HPDE6-E6E7 (cell line): ENCODE measurements at regions not wholly inside any gene's neighbourhood (a gene's known extent, or its start where the extent isn't known, plus 50 kb on each side); places are given as distances from the start of the nearest gene placed in this dataset.

Experiments used
- DNase-seq: peaks from one replicate; pipeline ENCODE4 v3.0.0; 2011; ENCODE audit warnings: missing footprints; ENCODE audit errors: extremely low spot score

- no peak for DNase-seq
Observed at GRCh38 chr5:92800365-92800764, 780.7 kb downstream of the NR2F1-AS1 start.

GRCh38 chr5:92795633-92796032 is 785.4 kb downstream of the NR2F1-AS1 start:
- DNase-seq, result no peak

- no peak for DNase-seq
Observed at GRCh38 chr5:92780057-92780456, 801.0 kb downstream of the NR2F1-AS1 start.

- no peak for DNase-seq
Observed at GRCh38 chr5:92779536-92779935, 801.5 kb downstream of the NR2F1-AS1 start.

GRCh38 chr5:92778261-92778660 is 802.8 kb downstream of the NR2F1-AS1 start:
- no peak for DNase-seq

GRCh38 chr5:92777421-92777820 is 803.6 kb downstream of the NR2F1-AS1 start:
- DNase-seq, result no peak

GRCh38 chr5:92775711-92776615 is 805.1 kb downstream of the NR2F1-AS1 start:
- peak; percentile 29 for DNase-seq

- no peak for DNase-seq
Observed at GRCh38 chr5:92769978-92770377, 811.0 kb downstream of the NR2F1-AS1 start.

- no peak for DNase-seq
Observed at GRCh38 chr5:92761585-92761984, 819.4 kb downstream of the NR2F1-AS1 start.

GRCh38 chr5:92760550-92760949 is 820.5 kb downstream of the NR2F1-AS1 start:
- no peak for DNase-seq

GRCh38 chr5:92758552-92758951 is 822.5 kb downstream of the NR2F1-AS1 start:
- DNase-seq, result peak; percentile 76

GRCh38 chr5:92749943-92750342 is 831.1 kb downstream of the NR2F1-AS1 start:
- DNase-seq, result peak; percentile 7

- DNase-seq, result no peak
Observed at GRCh38 chr5:92748072-92748676, 832.8 kb downstream of the NR2F1-AS1 start.

- no peak for DNase-seq
Observed at GRCh38 chr5:92741906-92742305, 839.1 kb downstream of the NR2F1-AS1 start.

GRCh38 chr5:92734211-92734940 is 846.6 kb downstream of the NR2F1-AS1 start:
- DNase-seq, result no peak

GRCh38 chr5:92730486-92730885 is 850.5 kb downstream of the NR2F1-AS1 start:
- no peak for DNase-seq

- no peak for DNase-seq
Observed at GRCh38 chr5:92729088-92729487, 851.9 kb downstream of the NR2F1-AS1 start.

- no peak for DNase-seq
Observed at GRCh38 chr5:92715946-92716520, 865.0 kb downstream of the NR2F1-AS1 start.

GRCh38 chr5:92713826-92714225 is 867.2 kb downstream of the NR2F1-AS1 start:
- no peak for DNase-seq

GRCh38 chr5:92713335-92713743 is 867.7 kb downstream of the NR2F1-AS1 start:
- no peak for DNase-seq

- DNase-seq, result no peak
Observed at GRCh38 chr5:92711956-92712355, 869.1 kb downstream of the NR2F1-AS1 start.

- no peak for DNase-seq
Observed at GRCh38 chr5:92704590-92704989, 876.4 kb downstream of the NR2F1-AS1 start.
